Bronchial epithelial cell (primary cell): ENCODE measurements at regions not wholly inside any gene's neighbourhood (a gene's known extent, or its start where the extent isn't known, plus 50 kb on each side); places are given as distances from the start of the nearest gene placed in this dataset.

Experiments used
- DNase-seq: peaks from one replicate; pipeline ENCODE4 v3.0.0-alpha.2; 2010; ENCODE audit warnings: low read depth
- FAIRE-seq: peaks from 2 replicates; lab custom pipeline; 2011; peaks lifted over from hg19 to GRCh38; lab: Jason Lieb, UNC
- H3K27me3 ChIP-seq: 2 replicates; pipeline ENCODE4 v1.5.1; 2011; ENCODE audit warnings: low read length; ENCODE audit not compliant: control insufficient read depth, insufficient read depth
- H3K36me3 ChIP-seq: 2 replicates; pipeline ENCODE4 v1.5.1; 2011; ENCODE audit warnings: low read length; ENCODE audit not compliant: control insufficient read depth, insufficient read depth
- H3K4me3 ChIP-seq: 2 replicates; pipeline ENCODE4 v1.5.1; 2011; ENCODE audit warnings: mild to moderate bottlenecking, low read depth, low read length, control low read depth
- TF ChIP-seq, protein P1 (sequence below): IDR thresholded peaks from 2 replicates; pipeline ENCODE4 v1.5.1; 2011; ENCODE audit warnings: mild to moderate bottlenecking, moderate library complexity, low read length, control low read depth, inconsistent platforms; ENCODE audit not compliant: insufficient read depth, severe bottlenecking

DNA sequence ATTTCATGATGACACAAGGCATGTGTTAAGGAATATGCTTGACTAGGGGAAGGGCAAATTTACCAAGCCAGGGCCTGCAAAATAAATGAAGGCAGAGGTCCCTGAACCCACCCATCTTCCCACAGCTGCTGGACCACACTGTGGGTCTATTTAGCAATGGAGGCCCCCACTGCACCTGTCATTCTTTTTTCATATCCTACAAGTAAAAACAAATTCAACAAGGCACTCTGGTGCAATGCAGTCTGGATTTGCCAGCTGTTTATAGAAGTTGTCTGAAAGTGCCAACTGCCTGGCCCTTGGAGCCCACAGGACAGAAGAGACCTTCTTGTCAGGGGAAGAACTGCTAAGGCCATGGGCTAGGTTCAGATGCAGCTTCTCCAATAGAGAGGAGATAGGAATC, 112.8 kb upstream of the ATL2 start:
- FAIRE-seq (no peak), DNase-seq (no peak)
- TF ChIP-seq, protein P1, sequence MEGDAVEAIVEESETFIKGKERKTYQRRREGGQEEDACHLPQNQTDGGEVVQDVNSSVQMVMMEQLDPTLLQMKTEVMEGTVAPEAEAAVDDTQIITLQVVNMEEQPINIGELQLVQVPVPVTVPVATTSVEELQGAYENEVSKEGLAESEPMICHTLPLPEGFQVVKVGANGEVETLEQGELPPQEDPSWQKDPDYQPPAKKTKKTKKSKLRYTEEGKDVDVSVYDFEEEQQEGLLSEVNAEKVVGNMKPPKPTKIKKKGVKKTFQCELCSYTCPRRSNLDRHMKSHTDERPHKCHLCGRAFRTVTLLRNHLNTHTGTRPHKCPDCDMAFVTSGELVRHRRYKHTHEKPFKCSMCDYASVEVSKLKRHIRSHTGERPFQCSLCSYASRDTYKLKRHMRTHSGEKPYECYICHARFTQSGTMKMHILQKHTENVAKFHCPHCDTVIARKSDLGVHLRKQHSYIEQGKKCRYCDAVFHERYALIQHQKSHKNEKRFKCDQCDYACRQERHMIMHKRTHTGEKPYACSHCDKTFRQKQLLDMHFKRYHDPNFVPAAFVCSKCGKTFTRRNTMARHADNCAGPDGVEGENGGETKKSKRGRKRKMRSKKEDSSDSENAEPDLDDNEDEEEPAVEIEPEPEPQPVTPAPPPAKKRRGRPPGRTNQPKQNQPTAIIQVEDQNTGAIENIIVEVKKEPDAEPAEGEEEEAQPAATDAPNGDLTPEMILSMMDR = no peak
- Histone ChIP-seq H3K4me3 (no peak overlapping the region), H3K27me3 (no peaks in the 10 kb centered on the region), H3K36me3 (no peaks in the 10 kb centered on the region)

DNA sequence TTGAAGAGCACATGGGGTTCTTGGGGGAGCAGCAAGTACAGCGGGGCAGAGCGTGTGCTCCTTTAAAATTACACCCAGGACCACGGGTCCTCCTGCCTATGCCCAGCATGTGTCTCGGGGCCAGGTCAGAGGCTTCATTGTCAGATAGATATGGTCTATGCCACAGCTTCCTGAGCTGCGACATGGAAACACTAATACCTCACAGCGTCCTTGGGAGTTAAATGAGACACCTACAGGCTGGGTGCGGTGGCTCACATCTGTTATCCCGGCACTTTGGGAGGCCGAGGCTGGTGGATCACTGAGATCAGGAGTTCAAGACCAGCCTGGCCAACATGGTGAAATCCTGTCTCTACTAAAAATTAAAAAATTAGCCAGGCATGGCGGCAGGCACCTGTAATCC, 110.8 kb upstream of the ATL2 start:
- Histone ChIP-seq H3K4me3 (no peak overlapping the region), H3K36me3 (no peaks in the 10 kb centered on the region), H3K27me3 (no peaks in the 10 kb centered on the region)
- TF ChIP-seq, protein P1 = no peak
- FAIRE-seq (no peak), DNase-seq (no peak)

DNA sequence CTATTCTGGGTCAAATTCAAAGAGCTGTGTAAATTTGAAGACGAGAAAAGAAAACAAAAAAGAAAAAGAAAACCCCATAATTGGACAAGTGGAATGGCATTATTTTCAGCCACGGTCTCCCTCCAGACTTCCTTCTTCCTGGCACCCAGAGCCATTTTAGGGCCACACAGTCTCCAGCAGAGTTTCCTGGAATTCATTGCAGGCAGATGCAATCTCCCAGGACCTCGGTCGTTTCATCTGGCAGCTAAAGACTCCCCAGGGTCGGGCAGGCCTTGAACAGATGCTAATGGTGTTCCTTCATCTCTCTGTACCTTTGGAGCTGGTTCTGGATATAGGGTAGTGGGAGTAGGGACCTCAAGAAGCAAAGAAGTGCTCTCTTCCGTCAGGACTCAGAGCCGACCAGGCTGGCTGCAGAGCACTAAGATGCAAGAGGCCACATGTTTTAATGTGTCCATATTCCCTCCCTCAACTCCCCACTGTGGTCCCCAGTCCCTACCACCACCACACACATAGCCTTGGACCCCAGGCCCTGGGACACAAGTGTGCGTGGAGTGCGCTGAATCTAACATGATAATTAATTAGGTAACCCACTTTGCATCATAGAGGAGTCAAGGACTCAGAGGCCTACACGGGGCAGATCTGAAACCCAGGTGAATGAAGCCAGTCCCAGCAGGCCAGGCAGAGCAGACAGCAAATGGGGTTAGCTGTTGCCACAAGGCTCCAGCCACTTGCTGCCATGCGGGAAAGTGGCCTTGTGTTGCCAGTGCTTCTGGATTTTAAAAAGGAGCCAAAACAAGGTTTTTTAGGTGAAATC, 109.3 kb upstream of the ATL2 start:
- TF ChIP-seq, protein P1 = no peak
- H3K27me3 ChIP-seq = no peaks in the 10 kb centered on the region
- no peaks in the 10 kb centered on the region for H3K36me3 ChIP-seq
- H3K4me3 ChIP-seq = no peak overlapping the region
- FAIRE-seq (no peak), DNase-seq (no peak)

DNA sequence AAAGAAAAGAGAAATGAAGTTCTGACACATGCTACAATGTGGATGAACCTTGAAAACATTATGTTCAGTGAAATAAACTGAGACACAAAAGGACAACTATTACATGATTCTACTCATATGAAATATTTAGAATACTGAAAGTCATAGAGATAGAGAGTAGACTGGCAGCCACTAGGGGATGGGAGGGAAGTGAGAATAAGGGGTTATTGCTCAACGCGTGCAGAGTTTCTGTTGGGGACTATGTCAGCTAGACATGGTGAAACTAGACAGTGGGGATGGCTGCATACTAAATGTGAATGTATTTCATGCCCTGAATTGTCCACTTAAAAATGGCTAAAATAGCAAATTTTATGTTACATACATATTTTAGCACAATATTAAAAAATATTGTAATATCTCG, 108.7 kb upstream of the ATL2 start:
- TF ChIP-seq, protein P1 = no peak
- Histone ChIP-seq H3K36me3 (no peaks in the 10 kb centered on the region), H3K27me3 (no peaks in the 10 kb centered on the region), H3K4me3 (no peak overlapping the region)
- no peak for DNase-seq
- no peak for FAIRE-seq

DNA sequence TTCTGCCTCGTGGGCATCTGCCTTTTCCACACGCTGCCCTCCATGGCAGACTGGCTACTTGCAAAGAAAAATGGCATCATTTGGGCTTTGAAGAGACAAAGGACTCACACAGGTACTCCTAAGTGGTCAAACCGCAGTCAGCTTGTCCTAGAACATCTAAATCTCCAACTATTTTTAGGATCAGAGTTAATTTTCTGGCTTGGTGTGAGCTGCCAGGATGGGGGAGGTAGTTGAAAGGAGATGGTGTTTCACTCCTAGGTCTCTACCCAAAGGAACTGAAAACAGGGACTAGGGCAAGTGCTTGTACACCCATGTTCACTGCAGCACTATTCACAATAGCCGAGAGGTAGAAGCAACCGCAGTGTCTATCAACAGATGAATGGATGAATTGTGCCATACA, 107.9 kb upstream of the ATL2 start:
- DNase-seq (no peak), FAIRE-seq (no peak)
- Histone ChIP-seq H3K36me3 (no peaks in the 10 kb centered on the region), H3K4me3 (no peak overlapping the region), H3K27me3 (no peaks in the 10 kb centered on the region)
- TF ChIP-seq, protein P1 = no peak
